Right lung (tissue), 2 donors: ENCODE measurements at regions not wholly inside any gene's neighbourhood (a gene's known extent, or its start where the extent isn't known, plus 50 kb on each side); places are given as distances from the start of the nearest gene placed in this dataset.

Experiments used
- DNase-seq, 2 donors: peaks; one replicate each; pipeline ENCODE4 v3.0.0-alpha.2; 2013

- DNase-seq = no peak
These were observed 65.4 kb upstream of the STK32A start for GRCh38 chr5:147169399-147169798.

- DNase-seq = no peak
These were observed 64.9 kb upstream of the STK32A start for GRCh38 chr5:147169901-147170300.

- DNase-seq = no peak
These were observed 64.2 kb upstream of the STK32A start for GRCh38 chr5:147170603-147171002.

GRCh38 chr5:147174671-147175265 lies 60.1 kb upstream of the STK32A start:
- DNase-seq = no peak

GRCh38 chr5:147175516-147176097 lies 59.2 kb upstream of the STK32A start:
- no peak for DNase-seq

GRCh38 chr5:147176422-147176821 lies 58.4 kb upstream of the STK32A start:
- no peak for DNase-seq

- DNase-seq = no peak
These were observed 57.5 kb upstream of the STK32A start for GRCh38 chr5:147177125-147177840.

GRCh38 chr5:147179562-147180147 lies 55.2 kb upstream of the STK32A start:
- DNase-seq = no peak

- no peak for DNase-seq
These were observed 54.1 kb upstream of the STK32A start for GRCh38 chr5:147180751-147181150.
